Stimulated activated naive B cell treated with anti-CD40 and anti-IgM and Interleukin-4, amounts not matched to agents 10 μg/mL and 1 μg/mL and 100 μg/mL, for 72 hours (primary cell): ENCODE measurements at regions not wholly inside any gene's neighbourhood (a gene's known extent, or its start where the extent isn't known, plus 50 kb on each side); places are given as distances from the start of the nearest gene placed in this dataset.
A peak's percentile ranks its signal among the peaks of the same experiment; 100 is the strongest.

ENCODE experiments used
- ATAC-seq, 2 donors: fragments of 150-1000 bp; cut with Tn5 transposase; replicated peaks; 2 replicates each; pipeline ENCODE4 v1.10.0; 2021; ENCODE audit warnings: moderate library complexity in 1 of 2
- DNase-seq: peaks from one replicate; pipeline ENCODE4 v3.0.0; 2021
- H3K27ac Mint-ChIP-seq: one replicate; pipeline ENCODE4 v1.8.0; 2022; ENCODE audit warnings: mild to moderate bottlenecking, mixed read lengths
- H3K27me3 Mint-ChIP-seq, 2 donors: one replicate each; pipeline ENCODE4 v1.8.0; 2022; ENCODE audit warnings: mixed read lengths in 2 of 2
- H3K36me3 Mint-ChIP-seq, 2 donors: one replicate each; pipeline ENCODE4 v1.8.0; 2022; ENCODE audit warnings: mixed read lengths in 2 of 2, mild to moderate bottlenecking in 1 of 2
- H3K4me1 Mint-ChIP-seq, 2 donors: one replicate each; pipeline ENCODE4 v1.8.0; 2022; ENCODE audit warnings: mixed read lengths in 2 of 2, mild to moderate bottlenecking in 1 of 2
- H3K4me3 Mint-ChIP-seq, 2 donors: one replicate each; pipeline ENCODE4 v1.8.0; 2022; ENCODE audit warnings: mild to moderate bottlenecking in 2 of 2, mixed read lengths in 2 of 2, moderate library complexity in 1 of 2
- H3K9me3 Mint-ChIP-seq, 2 donors: one replicate each; pipeline ENCODE4 v1.8.0; 2022; ENCODE audit warnings: mixed read lengths in 2 of 2, mild to moderate bottlenecking in 1 of 2

- Mint-ChIP-seq H3K4me3 (no peak overlapping the region), H3K36me3 (no peaks in the 10 kb centered on the region), H3K27ac (no peak overlapping the region), H3K4me1 (no peaks in the 10 kb centered on the region), H3K9me3 (peaks cover 20% of the 10 kb centered on the region in 2 donors), H3K27me3 (peaks cover 6 to 25% of the 10 kb centered on the region in 2 donors)
- ATAC-seq (no peak), DNase-seq (no peak)
These were observed 134.8 kb upstream of the DIO3 start for GRCh38 chr14:101426466-101426865.

GRCh38 chr14:101428409-101428808, 132.9 kb upstream of the DIO3 start:
- no peaks in the 10 kb centered on the region for H3K4me1 Mint-ChIP-seq
- no peak for ATAC-seq
- H3K4me3 Mint-ChIP-seq, result no peak overlapping the region
- DNase-seq, result no peak
- no peaks in the 10 kb centered on the region for H3K36me3 Mint-ChIP-seq
- peaks cover 20% of the 10 kb centered on the region in 2 donors for H3K9me3 Mint-ChIP-seq
- no peak overlapping the region for H3K27ac Mint-ChIP-seq
- H3K27me3 Mint-ChIP-seq, result peaks cover 18 to 36% of the 10 kb centered on the region in 2 donors

DNA sequence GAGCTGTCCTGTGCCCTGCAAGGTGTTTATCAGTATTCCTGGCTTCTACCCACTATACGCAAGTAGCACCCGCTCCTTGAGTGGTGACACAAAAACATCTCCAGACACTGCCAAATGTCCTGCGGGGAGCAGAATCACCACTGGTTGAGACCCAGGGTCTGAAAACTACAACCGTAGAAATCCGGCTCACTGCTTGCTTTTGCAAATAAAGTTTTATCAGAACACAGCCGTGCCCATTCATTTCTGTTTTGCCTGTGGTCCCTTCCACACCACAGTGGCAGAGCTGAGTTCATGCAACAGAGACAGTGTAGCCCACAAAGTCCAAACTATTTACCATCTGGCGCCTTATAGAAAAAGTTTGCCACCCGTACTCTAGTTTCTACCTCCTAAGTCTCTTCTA, 125.7 kb upstream of the DIO3 start:
- ATAC-seq (no peak), DNase-seq (no peak)
- Mint-ChIP-seq H3K27me3 (peaks cover 26 to 29% of the 10 kb centered on the region in 2 donors), H3K9me3 (peaks cover 0 to 2% of the 10 kb centered on the region in 2 donors), H3K4me1 (peaks cover 0 to 1% of the 10 kb centered on the region in 2 donors), H3K36me3 (no peaks in the 10 kb centered on the region), H3K27ac (no peak overlapping the region), H3K4me3 (no peak overlapping the region)

GRCh38 chr14:101439023-101439422, 122.3 kb upstream of the DIO3 start:
- peaks cover 0 to 2% of the 10 kb centered on the region in 2 donors for H3K36me3 Mint-ChIP-seq
- no peak overlapping the region for H3K27ac Mint-ChIP-seq
- ATAC-seq, result no peak
- no peak overlapping the region for H3K4me3 Mint-ChIP-seq
- H3K27me3 Mint-ChIP-seq, result peaks cover 34 to 39% of the 10 kb centered on the region in 2 donors
- H3K4me1 Mint-ChIP-seq, result peaks cover 1 to 6% of the 10 kb centered on the region in 2 donors
- no peaks in the 10 kb centered on the region for H3K9me3 Mint-ChIP-seq
- no peak for DNase-seq

DNA sequence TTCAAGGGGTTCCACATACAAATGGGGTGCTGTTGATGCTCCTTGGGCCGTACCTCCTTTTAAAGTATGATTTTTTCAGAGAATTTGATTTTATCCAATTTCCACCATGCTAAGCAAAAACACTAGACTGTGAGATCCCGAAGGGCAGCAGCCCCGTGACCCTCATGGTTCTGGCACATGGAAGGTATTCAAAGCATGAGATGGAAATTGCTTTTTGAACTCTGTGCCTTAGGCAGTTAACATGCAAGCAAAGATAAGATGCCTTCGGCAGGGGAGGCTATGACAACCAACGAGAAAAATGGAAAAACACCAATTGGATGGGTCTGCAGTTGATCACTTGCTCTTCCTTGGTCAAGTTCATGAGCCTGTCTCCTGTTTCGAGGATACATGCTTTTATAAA, 120.8 kb upstream of the DIO3 start:
- peaks cover 38 to 39% of the 10 kb centered on the region in 2 donors for H3K27me3 Mint-ChIP-seq

DNA sequence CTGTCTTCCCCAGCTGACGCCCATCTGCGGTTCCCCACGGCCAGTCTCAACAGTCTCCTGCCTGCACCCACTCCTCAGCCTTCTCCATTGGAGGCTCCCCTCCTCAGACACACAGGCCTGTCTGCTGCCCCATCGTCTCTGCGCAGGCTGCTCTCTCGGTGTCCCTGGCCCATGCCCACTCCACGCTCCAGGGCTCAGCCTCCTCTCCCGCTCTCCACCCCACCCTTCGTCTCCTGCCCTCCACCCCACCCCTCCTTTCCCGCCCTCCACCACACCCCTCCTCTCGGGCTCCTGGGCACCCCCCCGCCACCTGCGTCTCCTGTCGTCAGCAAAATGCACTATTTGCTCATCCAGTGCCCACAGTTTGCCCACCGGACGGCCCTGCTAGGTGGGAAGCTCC, 119.6 kb upstream of the DIO3 start:
- ATAC-seq, result no peak
- H3K27ac Mint-ChIP-seq, result peak overlapping the region; percentile 53

More for the DNA sequence above, 120.8 kb upstream of the DIO3 start:
- no peak overlapping the region for H3K4me3 Mint-ChIP-seq
- H3K36me3 Mint-ChIP-seq, result peaks cover 0 to 2% of the 10 kb centered on the region in 2 donors
- peaks cover 1 to 6% of the 10 kb centered on the region in 2 donors for H3K4me1 Mint-ChIP-seq
- ATAC-seq (no peak), DNase-seq (no peak)
- H3K9me3 Mint-ChIP-seq, result no peaks in the 10 kb centered on the region
- no peak overlapping the region for H3K27ac Mint-ChIP-seq

GRCh38 chr14:101442451-101442850, 118.8 kb upstream of the DIO3 start:
- H3K4me1 Mint-ChIP-seq, result peaks cover 0 to 6% of the 10 kb centered on the region in 2 donors
- ATAC-seq, result peak in 1 of 2 donors; percentile 41
- peaks cover 29 to 37% of the 10 kb centered on the region in 2 donors for H3K27me3 Mint-ChIP-seq
- H3K4me3 Mint-ChIP-seq, result no peak overlapping the region
- no peaks in the 10 kb centered on the region for H3K9me3 Mint-ChIP-seq
- no peak overlapping the region for H3K27ac Mint-ChIP-seq
- peaks cover 0 to 2% of the 10 kb centered on the region in 2 donors for H3K36me3 Mint-ChIP-seq
- no peak for DNase-seq

More for the DNA sequence above, 119.6 kb upstream of the DIO3 start:
- Mint-ChIP-seq H3K36me3 (peaks cover 0 to 2% of the 10 kb centered on the region in 2 donors), H3K27me3 (peaks cover 29 to 35% of the 10 kb centered on the region in 2 donors), H3K9me3 (no peaks in the 10 kb centered on the region), H3K4me3 (no peak overlapping the region), H3K4me1 (peaks cover 0 to 6% of the 10 kb centered on the region in 2 donors)
- DNase-seq, result no peak

DNA sequence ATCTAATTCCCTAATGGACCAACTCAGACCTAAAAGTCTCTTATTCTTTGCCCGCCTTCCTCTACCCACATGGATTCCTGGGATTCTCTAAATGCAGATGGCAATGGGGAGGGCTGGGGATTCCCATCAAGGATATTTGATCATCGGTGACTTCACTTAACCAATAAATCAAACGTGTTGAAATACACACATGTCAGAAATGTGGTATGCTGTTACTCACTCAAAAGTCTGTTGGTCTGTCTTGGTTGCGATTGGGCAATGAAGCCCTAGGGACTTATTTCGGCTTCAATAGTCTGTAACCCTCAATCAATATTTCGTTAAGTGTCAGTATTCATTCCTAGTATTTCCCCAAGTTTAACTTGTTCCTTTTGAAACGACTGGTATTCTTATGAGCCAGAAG, 117.2 kb upstream of the DIO3 start:
- ATAC-seq, result no peak
- peaks cover 0 to 6% of the 10 kb centered on the region in 2 donors for H3K4me1 Mint-ChIP-seq
- peaks cover 0 to 2% of the 10 kb centered on the region in 2 donors for H3K36me3 Mint-ChIP-seq
- no peak for DNase-seq
- peaks cover 29 to 37% of the 10 kb centered on the region in 2 donors for H3K27me3 Mint-ChIP-seq
- no peaks in the 10 kb centered on the region for H3K9me3 Mint-ChIP-seq
- no peak overlapping the region for H3K27ac Mint-ChIP-seq
- no peak overlapping the region for H3K4me3 Mint-ChIP-seq

DNA sequence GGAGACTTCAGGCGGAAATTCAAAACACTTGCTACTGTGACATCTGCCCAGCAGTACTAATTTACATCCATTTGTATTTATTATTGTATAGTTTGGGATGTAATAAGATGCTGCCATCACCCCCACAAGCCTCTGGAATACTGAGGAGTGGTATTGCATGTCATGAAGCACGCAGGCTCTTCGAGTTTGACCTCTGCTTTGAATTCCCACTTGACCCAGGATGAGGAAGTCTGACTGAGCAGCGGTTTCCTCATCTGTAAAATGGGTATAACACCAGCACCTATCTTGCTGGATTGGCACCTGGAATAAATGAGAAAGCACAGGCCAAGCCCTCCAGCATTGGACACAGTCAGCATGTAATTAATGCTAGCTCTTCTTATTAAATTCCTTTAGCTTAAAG, 116.0 kb upstream of the DIO3 start:
- Mint-ChIP-seq H3K4me3 (no peak overlapping the region), H3K27me3 (peaks cover 36 to 42% of the 10 kb centered on the region in 2 donors), H3K9me3 (no peaks in the 10 kb centered on the region), H3K36me3 (peaks cover 0 to 2% of the 10 kb centered on the region in 2 donors), H3K27ac (no peak overlapping the region), H3K4me1 (peaks cover 0 to 6% of the 10 kb centered on the region in 2 donors)
- DNase-seq (no peak), ATAC-seq (no peak)

GRCh38 chr14:101446387-101446969, 114.8 kb upstream of the DIO3 start:
- no peak for DNase-seq
- H3K9me3 Mint-ChIP-seq, result no peaks in the 10 kb centered on the region
- H3K27me3 Mint-ChIP-seq, result peaks cover 36 to 39% of the 10 kb centered on the region in 2 donors
- ATAC-seq, result no peak
- H3K27ac Mint-ChIP-seq, result no peak overlapping the region
- H3K4me3 Mint-ChIP-seq, result no peak overlapping the region
- peaks cover 0 to 2% of the 10 kb centered on the region in 2 donors for H3K36me3 Mint-ChIP-seq
- H3K4me1 Mint-ChIP-seq, result peaks cover 0 to 6% of the 10 kb centered on the region in 2 donors

DNA sequence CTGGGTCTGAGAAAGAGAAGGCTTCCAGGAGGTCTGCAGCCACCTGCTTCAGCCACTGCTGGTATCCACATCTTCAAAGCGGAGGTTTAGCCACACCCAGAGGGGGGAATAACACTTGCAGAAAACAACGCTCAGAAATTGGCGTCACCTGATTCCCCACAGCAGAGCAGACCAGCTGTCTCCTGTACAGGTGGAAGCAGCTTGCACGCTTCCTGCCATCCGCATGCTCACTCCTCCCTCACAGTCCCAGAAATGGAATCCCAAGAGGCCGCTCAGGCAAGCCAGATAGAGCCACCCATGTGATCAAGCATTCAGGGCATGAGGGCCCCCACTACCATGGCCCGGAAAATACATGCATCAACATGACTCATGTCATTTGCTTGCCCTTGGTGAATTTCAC, 112.2 kb upstream of the DIO3 start:
- Mint-ChIP-seq H3K9me3 (no peaks in the 10 kb centered on the region), H3K36me3 (no peaks in the 10 kb centered on the region), H3K27me3 (peaks cover 25 to 40% of the 10 kb centered on the region in 2 donors), H3K4me1 (no peaks in the 10 kb centered on the region), H3K27ac (no peak overlapping the region), H3K4me3 (no peak overlapping the region)
- DNase-seq (no peak), ATAC-seq (no peak)

- no peak overlapping the region for H3K4me3 Mint-ChIP-seq
- no peak for ATAC-seq
- no peak for DNase-seq
- no peaks in the 10 kb centered on the region for H3K9me3 Mint-ChIP-seq
- no peak overlapping the region for H3K27ac Mint-ChIP-seq
- H3K36me3 Mint-ChIP-seq, result no peaks in the 10 kb centered on the region
- peaks cover 36 to 52% of the 10 kb centered on the region in 2 donors for H3K27me3 Mint-ChIP-seq
- H3K4me1 Mint-ChIP-seq, result no peaks in the 10 kb centered on the region
These were observed 110.1 kb upstream of the DIO3 start for GRCh38 chr14:101451166-101451565.

- no peak for ATAC-seq
- peaks cover 3 to 6% of the 10 kb centered on the region in 2 donors for H3K4me1 Mint-ChIP-seq
- H3K27me3 Mint-ChIP-seq, result peaks cover 39 to 63% of the 10 kb centered on the region in 2 donors
- no peaks in the 10 kb centered on the region for H3K9me3 Mint-ChIP-seq
- H3K36me3 Mint-ChIP-seq, result peaks cover 0 to 3% of the 10 kb centered on the region in 2 donors
- no peak for DNase-seq
- H3K27ac Mint-ChIP-seq, result no peak overlapping the region
- no peak overlapping the region for H3K4me3 Mint-ChIP-seq
These were observed 108.1 kb upstream of the DIO3 start for GRCh38 chr14:101453225-101453624.

- H3K4me1 Mint-ChIP-seq, result peaks cover 3 to 6% of the 10 kb centered on the region in 2 donors
- no peak for DNase-seq
- peaks cover 0 to 3% of the 10 kb centered on the region in 2 donors for H3K36me3 Mint-ChIP-seq
- H3K4me3 Mint-ChIP-seq, result no peak overlapping the region
- H3K27ac Mint-ChIP-seq, result no peak overlapping the region
- ATAC-seq, result no peak
- H3K27me3 Mint-ChIP-seq, result peaks cover 39 to 63% of the 10 kb centered on the region in 2 donors
- H3K9me3 Mint-ChIP-seq, result no peaks in the 10 kb centered on the region
These were observed 107.1 kb upstream of the DIO3 start for GRCh38 chr14:101454229-101454628.
